ENCODE measurements at regions not wholly inside any gene's neighbourhood (a gene's known extent, or its start where the extent isn't known, plus 50 kb on each side); places are given as distances from the start of the nearest gene placed in this dataset.

GRCh38 chr2:120472891-120473309, 127.0 kb downstream of the INHBB start:
- no peak for TF ChIP-seq TAF1 (IDR thresholded peaks at IDR 0.05; ENCODE audit: borderline replicate concordance, insufficient read depth, low read length)
- no peak for TF ChIP-seq POLR2AphosphoS5 (IDR thresholded peaks at IDR 0.05; ENCODE audit: low read depth, low read length)

Data from PFSK-1 (cell line).